T1000 (cell line): ENCODE measurements at regions not wholly inside any gene's neighbourhood (a gene's known extent, or its start where the extent isn't known, plus 50 kb on each side); places are given as distances from the start of the nearest gene placed in this dataset.
A peak's percentile ranks its signal among the peaks of the same experiment; 100 is the strongest.

ENCODE experiments used
- DNase-seq: peaks from one replicate; lab custom pipeline; 2025; ENCODE audit warnings: mixed read lengths; lab: John Stamatoyannopoulos, UW

GRCh38 chr6:95071464-95071863 is 505.9 kb upstream of the MANEA start:
- no peak for DNase-seq

GRCh38 chr6:95078457-95078856 is 498.9 kb upstream of the MANEA start:
- no peak for DNase-seq

GRCh38 chr6:95081231-95081630 is 496.1 kb upstream of the MANEA start:
- no peak for DNase-seq

- no peak for DNase-seq
Observed at GRCh38 chr6:95081949-95082348, 495.4 kb upstream of the MANEA start.

GRCh38 chr6:95083506-95083905 is 493.8 kb upstream of the MANEA start:
- DNase-seq, result no peak

DNA sequence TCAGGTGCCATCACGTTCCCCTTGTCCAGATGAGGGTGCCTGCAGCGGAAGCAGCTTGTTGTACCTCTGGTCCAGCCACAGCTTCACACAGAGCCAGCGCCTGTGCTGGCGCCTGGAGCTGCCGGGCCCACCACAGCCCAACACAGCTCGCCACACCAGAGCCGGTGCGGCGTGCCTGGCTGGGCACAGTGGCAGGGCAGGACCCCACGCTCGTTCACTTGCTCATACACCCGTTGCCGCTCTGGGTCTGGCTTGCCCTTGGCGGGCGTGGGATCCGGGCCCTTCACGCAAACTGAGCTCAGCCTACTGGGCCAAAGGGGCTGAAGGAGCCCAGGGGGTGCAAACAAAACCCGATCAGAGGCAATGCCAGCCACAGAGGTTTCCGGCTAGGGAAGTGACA is 492.5 kb upstream of the MANEA start:
- DNase-seq, result no peak

GRCh38 chr6:95087394-95088097 is 489.8 kb upstream of the MANEA start:
- peak; percentile 18 for DNase-seq

DNA sequence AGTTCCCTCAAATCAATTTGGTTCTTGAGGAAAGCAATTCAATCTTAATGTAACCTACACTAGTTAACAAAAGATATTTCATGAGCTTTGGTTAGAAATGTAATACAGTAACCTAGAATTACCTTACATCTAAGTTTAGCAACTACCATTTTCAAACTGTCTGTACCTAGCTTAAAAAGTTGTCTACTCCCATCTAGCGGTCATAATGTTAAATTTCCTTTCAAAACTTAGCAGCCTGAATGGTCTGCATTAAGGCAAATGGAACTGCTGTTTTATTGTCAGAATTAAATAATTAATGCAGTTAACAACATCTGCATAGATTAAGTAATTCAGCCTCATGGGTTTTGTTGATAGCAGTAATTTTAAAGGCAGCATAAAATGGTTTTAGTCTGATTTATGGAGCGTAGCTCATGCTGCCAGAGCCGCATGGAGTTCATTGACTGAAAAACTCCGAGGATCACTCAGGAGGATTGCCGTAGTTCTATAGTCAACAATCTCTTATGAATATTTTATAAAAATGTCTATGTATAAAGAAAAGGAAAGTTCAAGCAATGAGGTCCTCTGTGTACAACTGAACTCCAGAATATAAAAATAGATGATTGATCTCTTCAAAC is 485.4 kb upstream of the MANEA start:
- no peak for DNase-seq

GRCh38 chr6:95093154-95093553 is 484.2 kb upstream of the MANEA start:
- no peak for DNase-seq

DNA sequence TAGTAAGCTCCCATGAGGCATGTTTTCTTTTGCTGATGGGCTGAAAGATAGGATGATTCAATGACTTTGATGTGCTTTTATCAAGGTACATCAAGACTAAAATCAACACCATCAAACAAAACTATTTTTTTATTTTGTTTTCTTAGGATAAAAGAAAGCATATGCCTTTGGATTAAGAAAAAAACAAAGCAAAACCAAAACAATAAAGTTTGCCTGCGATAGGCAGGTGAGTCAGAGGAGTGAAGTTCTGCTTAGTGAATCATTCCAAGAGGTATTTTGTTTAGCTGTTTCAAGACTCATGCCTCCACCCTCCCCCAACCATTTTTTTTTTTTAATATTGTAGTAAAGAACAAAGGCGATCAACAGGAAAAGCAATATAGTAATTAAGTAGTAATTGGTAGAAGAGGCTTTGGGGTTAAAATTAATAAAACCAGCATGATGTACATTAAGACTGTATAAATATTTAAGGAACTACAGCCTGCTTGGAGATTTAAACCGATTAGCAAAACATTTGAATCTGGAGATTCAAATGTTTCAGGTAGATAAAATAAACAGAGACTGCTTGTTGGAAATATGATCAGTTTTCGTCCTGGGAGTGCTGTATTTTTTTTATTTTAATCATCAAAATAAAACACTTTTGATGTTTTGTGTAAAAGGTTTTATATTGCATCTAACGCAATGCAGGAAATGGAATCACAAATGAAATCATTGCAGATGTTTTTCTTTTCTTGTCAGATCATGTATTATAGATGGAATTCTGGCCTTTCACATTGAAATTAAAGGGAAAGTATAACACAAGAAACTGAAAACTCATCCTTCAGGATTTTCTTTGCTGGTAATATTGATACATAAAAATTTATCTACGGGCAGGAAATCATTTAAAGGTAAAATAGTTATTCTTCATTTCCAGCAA is 482.3 kb upstream of the MANEA start:
- DNase-seq, result no peak

DNA sequence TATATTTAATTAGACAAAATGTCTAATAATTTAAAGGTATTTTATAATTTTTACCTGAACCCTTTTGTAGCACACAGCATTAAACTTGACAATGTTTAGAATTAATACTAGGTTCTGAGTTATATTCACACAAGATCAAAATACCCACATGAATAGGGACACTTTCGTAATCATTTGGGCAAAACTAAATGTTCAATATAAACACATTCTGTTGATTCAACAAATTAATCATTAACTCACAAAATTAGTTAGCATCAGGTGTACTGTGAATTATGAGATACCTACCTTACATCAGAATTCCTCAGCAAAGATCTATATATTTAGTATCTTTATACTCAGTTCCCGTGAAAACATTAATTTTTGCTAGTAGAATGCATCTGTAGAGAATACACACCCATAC is 481.5 kb upstream of the MANEA start:
- DNase-seq, result no peak

- DNase-seq, result no peak
Observed at GRCh38 chr6:95099410-95099809, 477.9 kb upstream of the MANEA start.

DNA sequence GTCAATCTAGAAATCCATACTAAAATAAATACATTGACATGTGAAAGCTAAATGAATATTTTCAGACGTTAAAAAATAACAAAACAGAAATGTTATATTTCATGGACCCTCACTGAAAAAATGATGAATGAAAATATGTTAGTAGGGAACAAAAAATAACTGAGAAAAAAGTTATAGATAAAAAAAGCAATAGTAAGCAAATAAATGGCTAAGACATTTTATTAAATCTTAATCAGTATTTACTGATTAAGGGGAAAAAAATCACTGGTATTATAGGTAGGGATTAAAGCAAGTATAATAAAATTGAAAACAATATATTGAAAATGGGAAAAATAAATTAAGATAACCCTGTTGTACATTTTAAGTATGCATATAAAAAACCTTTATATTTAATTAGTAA is 468.1 kb upstream of the MANEA start:
- DNase-seq, result no peak

- no peak for DNase-seq
Observed at GRCh38 chr6:95110767-95111166, 466.6 kb upstream of the MANEA start.

GRCh38 chr6:95117236-95117635 is 460.1 kb upstream of the MANEA start:
- DNase-seq, result no peak

DNA sequence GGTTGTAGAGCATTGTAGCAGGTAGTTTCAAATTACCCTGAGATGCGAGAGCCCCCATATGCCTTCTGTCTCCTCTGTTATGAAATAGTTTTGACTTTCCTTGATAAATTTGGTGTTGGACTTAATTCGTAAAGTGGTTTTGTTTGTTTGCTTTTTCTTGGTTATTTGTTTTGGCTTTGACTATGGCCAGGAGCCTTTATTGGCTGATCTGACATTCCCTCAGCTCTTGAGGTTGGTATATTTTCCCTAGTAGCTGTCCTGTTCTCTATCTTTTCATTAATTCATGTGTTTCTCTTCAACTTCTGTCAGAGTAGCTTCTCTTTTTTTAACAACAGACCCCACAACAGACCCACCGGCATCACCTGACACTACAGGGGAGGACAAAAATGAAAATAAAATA is 457.4 kb upstream of the MANEA start:
- DNase-seq, result no peak

DNA sequence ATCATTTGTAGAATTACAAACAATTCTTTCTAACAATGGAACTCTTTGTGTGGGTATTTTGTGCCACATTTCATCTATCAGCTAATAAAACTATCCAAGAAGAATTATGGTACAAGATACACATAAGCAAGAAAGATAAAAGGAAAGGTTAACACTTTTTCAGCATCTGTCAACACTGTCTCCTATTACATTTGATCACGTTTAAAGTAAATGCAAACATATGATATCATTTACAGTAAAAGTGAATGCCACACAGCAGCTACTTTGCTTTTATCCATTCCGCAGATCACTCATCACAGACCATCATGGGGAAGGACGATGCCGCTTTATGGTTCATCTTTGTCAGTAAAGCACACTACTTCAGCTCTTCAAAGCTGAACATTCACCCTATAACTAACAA is 456.4 kb upstream of the MANEA start:
- DNase-seq, result no peak

- no peak for DNase-seq
Observed at GRCh38 chr6:95127261-95127660, 450.1 kb upstream of the MANEA start.

DNA sequence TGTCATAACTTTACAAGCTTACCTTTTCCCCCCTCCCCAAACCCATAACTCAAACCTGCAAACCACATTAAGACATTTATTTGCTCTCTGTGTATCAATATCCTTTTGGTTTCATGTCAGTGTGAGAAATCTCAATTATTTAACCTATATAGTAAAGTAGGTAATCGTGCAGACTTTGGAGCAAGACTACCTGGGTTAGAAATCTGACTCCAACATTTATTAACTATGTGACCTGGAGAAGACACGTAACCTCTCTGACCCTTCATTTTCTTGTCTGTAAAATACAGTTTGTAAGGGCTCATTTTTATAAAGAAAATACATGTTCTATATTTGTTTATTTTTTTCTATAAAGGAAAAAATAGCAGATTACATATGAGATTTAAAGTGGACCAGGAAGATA is 448.9 kb upstream of the MANEA start:
- no peak for DNase-seq

DNA sequence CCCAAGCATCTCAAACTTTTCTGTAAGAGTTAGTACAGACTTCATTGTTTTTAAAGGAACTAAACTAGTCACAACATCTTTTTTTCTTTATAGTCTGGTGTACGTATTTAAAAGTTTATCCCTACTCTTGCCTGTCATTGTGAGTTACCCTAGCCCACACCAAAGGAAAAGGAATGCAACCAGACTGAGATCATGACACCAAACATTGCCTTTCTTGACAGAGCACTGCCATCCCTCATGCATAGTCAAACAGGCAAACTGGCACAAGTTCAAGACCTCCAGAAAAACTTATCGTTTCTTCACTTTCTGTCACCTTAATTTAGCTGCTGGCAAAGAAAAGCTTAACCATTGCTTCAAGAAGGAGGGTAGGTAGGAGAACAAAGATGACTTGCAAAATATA is 448.4 kb upstream of the MANEA start:
- DNase-seq, result no peak

- no peak for DNase-seq
Observed at GRCh38 chr6:95133578-95133977, 443.8 kb upstream of the MANEA start.

DNA sequence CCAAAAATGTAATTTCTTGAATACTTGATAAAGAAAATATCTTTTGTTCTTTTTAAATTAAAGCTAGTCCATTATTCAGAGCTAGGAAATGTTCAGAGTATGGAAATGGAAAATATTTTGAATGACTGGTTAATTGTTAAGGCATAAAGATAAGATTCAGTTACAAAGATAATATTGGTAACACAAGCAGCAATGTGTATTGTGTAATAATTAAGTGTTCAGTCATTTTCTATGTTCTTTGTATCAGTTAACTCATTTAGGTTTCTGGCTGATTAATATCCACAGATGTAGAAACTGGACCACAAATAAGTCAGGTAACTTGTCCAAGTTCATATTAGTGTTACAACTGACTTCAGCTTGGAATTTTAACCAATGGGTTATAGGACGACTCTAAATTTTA is 442.2 kb upstream of the MANEA start:
- DNase-seq, result no peak

- no peak for DNase-seq
Observed at GRCh38 chr6:95142101-95142500, 435.2 kb upstream of the MANEA start.
